Body of pancreas (tissue), 4 donors: ENCODE measurements at regions not wholly inside any gene's neighbourhood (a gene's known extent, or its start where the extent isn't known, plus 50 kb on each side); places are given as distances from the start of the nearest gene placed in this dataset.

Experiments used
- POLR2A ChIP-seq, 3 donors: fragments of 450-650 bp; IDR thresholded peaks; one replicate each; pipeline ENCODE4 v1.6.1; 2016; ENCODE audit warnings: antibody characterized with exemption in 3 of 3, mild to moderate bottlenecking in 2 of 3
- TF ChIP-seq, protein P1 (sequence below), 7 experiments: fragments of 450-650 bp in 4 of 7; fragments of 200-600 bp in 3 of 7; sonication (generic) in 3 of 7; IDR thresholded peaks; one replicate each; pipeline ENCODE4 v1.5.1; 2016 to 2019; ENCODE audit warnings: antibody characterized with exemption in 7 of 7

DNA sequence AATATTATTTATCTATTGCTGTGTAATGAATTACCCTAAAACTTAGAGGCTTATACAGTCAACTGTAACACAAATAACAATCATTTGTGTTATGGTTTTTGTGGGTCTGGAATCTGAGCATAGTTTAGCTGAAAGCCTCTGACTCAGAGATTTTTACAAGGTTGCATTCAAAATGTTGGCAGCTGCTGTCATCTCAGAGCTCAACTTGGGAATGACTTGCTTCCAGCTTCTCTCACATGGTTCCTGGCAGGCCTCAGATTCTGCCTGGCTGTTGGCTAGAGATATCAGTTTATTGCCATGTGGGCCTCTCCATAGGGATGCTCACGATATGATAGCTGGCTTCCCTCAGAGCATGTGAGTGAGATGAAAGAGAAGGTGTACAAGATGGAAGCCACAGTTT lies 70.2 kb upstream of the BRWD3 start:
- TF ChIP-seq, protein P1, sequence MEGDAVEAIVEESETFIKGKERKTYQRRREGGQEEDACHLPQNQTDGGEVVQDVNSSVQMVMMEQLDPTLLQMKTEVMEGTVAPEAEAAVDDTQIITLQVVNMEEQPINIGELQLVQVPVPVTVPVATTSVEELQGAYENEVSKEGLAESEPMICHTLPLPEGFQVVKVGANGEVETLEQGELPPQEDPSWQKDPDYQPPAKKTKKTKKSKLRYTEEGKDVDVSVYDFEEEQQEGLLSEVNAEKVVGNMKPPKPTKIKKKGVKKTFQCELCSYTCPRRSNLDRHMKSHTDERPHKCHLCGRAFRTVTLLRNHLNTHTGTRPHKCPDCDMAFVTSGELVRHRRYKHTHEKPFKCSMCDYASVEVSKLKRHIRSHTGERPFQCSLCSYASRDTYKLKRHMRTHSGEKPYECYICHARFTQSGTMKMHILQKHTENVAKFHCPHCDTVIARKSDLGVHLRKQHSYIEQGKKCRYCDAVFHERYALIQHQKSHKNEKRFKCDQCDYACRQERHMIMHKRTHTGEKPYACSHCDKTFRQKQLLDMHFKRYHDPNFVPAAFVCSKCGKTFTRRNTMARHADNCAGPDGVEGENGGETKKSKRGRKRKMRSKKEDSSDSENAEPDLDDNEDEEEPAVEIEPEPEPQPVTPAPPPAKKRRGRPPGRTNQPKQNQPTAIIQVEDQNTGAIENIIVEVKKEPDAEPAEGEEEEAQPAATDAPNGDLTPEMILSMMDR (IDR thresholded peaks at IDR 0.05): no peak
- TF ChIP-seq POLR2A (IDR thresholded peaks at IDR 0.05): no peak
